Karpas-422 (cell line): ENCODE measurements at regions not wholly inside any gene's neighbourhood (a gene's known extent, or its start where the extent isn't known, plus 50 kb on each side); places are given as distances from the start of the nearest gene placed in this dataset.

Experiments
- DNase-seq: peaks from one replicate; pipeline ENCODE4 v3.0.0-alpha.2; 2015
- H2AFZ ChIP-seq: fragments of 200-600 bp; sonication (generic); 2 replicates; pipeline ENCODE4 v1.6.1; 2014; ENCODE audit warnings: antibody characterized with exemption, low read length, mixed read lengths
- H3K27ac ChIP-seq: fragments of 200-600 bp; sonication (generic); 2 replicates; pipeline ENCODE4 v1.5.1; 2014; ENCODE audit warnings: mild to moderate bottlenecking, low read length, moderate library complexity
- H3K27me3 ChIP-seq: fragments of 200-600 bp; sonication (generic); 2 replicates; pipeline ENCODE4 v1.6.1; 2014; ENCODE audit warnings: low read length, mixed read lengths
- H3K36me3 ChIP-seq: fragments of 200-600 bp; sonication (generic); 2 replicates; pipeline ENCODE4 v1.6.1; 2014; ENCODE audit warnings: low read length, mixed read lengths; ENCODE audit not compliant: insufficient read depth
- H3K4me1 ChIP-seq: fragments of 200-600 bp; sonication (generic); 2 replicates; pipeline ENCODE4 v1.6.1; 2014; ENCODE audit warnings: mild to moderate bottlenecking, low read length, mixed read lengths
- H3K4me2 ChIP-seq: fragments of 200-600 bp; sonication (generic); 2 replicates; pipeline ENCODE4 v1.6.1; 2014; ENCODE audit warnings: low read length, low read depth, mild to moderate bottlenecking; ENCODE audit not compliant: poor library complexity, severe bottlenecking
- H3K4me3 ChIP-seq: fragments of 200-600 bp; sonication (generic); 2 replicates; pipeline ENCODE4 v1.5.1; 2014; ENCODE audit warnings: mild to moderate bottlenecking, antibody characterized with exemption, low read length, mixed read lengths
- H3K79me2 ChIP-seq: fragments of 200-600 bp; sonication (generic); 2 replicates; pipeline ENCODE4 v1.6.1; 2014; ENCODE audit warnings: mild to moderate bottlenecking, low read length, mixed read lengths
- H3K9ac ChIP-seq: fragments of 200-600 bp; sonication (generic); 2 replicates; pipeline ENCODE4 v1.6.0; 2014; ENCODE audit warnings: low read length
- H3K9me2 ChIP-seq: fragments of 200-600 bp; sonication (generic), shearing (Covaris generic); replicated peaks from 2 replicates; pipeline ENCODE4 v1.6.0; 2014; ENCODE audit warnings: mild to moderate bottlenecking, low read length, moderate library complexity; ENCODE audit not compliant: insufficient read depth
- H3K9me3 ChIP-seq: fragments of 300-700, 200-600 bp; sonication (generic); 2 replicates; pipeline ENCODE4 v1.6.1; 2014; ENCODE audit warnings: low read length, mixed read lengths
- H4K20me1 ChIP-seq: fragments of 200-600 bp; sonication (generic); 2 replicates; pipeline ENCODE4 v1.6.1; 2014; ENCODE audit warnings: mild to moderate bottlenecking, antibody characterized with exemption, low read length, low read depth; ENCODE audit not compliant: insufficient read depth

DNA sequence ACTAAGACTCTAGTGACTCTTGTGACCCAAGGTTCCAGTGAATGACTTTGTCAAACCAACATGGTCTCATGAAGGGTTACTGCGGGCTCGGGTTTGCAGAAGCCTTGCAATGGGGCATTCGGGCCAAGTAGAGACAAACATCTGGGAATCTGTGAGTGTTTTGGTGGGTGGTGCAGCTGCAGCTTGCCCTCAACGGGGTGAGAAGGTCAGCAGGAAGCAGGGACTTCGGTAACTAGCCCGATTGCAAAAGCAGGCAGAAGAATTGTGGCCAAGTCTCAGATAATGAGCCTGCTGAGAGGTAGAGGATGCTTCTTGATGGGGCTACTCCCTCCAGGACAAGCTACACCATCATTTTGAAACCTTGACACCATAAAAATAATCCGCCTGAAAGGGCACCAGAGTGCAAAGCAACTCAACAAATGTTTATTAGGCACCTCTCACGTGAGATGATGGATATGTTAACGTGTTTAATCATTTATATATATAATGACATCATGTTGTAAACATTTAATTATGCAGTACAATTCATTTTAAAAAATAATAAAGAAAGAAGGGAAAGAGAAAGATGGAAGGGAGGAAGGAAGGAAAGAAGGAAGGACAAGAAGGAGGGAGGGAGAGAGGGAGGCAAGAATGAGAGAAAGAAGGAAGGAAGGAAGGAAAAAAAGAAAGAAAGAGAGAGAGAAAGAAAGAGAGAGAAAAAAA, 263.9 kb upstream of the IGF1R start:
- Histone ChIP-seq H3K9ac (no peak overlapping the region), H3K4me3 (no peak overlapping the region), H3K9me2 (no peaks in the 10 kb centered on the region), H3K9me3 (no peaks in the 10 kb centered on the region; the same call in 1 of the 2 replicates), H3K27ac (no peak overlapping the region), H3K36me3 (no peaks in the 10 kb centered on the region), H2AFZ (no peak overlapping the region), H3K27me3 (no peaks in the 10 kb centered on the region), H3K4me2 (no peak overlapping the region), H3K4me1 (no peaks in the 10 kb centered on the region), H4K20me1 (no peaks in the 10 kb centered on the region), H3K79me2 (no peaks in the 10 kb centered on the region)
- no peak for DNase-seq

DNA sequence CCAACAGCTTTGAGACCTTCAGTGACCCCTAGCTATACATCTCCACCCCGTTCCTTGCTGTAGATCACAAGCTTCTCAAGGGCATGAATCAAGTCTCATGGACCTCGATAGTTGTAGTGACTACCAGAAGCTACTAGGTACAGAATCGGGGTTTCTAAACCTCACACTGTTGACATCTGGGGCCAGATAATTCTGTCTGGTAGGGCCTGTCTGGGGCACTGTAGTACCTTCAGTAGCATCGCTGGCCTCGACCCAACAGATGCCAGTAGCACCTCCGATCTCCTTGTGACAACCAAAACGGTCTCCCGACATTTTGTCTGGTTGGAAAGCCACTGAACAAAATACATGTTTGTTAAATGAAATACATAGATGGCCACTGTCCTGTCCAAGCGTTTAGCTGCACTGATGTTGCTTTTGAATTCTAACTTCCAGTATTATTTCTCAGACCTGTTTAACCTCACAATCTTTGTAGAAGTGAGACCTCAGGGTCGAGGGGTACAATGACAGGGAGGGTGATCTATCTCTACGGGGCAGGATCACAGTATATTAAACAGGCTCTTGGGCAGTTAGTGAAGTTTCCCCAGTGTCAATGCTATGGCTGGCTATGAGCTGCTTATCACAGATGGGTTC, 262.5 kb upstream of the IGF1R start:
- no peaks in the 10 kb centered on the region for H3K27me3 ChIP-seq
- H2AFZ ChIP-seq, result no peak overlapping the region
- H3K4me3 ChIP-seq, result no peak overlapping the region
- no peaks in the 10 kb centered on the region for H3K36me3 ChIP-seq
- H3K4me1 ChIP-seq, result no peaks in the 10 kb centered on the region
- no peak for DNase-seq
- no peak overlapping the region for H3K4me2 ChIP-seq
- H3K9me3 ChIP-seq, result no peaks in the 10 kb centered on the region
- H3K27ac ChIP-seq, result no peak overlapping the region
- H3K9me2 ChIP-seq, result no peaks in the 10 kb centered on the region
- no peak overlapping the region for H3K9ac ChIP-seq
- no peaks in the 10 kb centered on the region for H4K20me1 ChIP-seq
- no peaks in the 10 kb centered on the region for H3K79me2 ChIP-seq

DNA sequence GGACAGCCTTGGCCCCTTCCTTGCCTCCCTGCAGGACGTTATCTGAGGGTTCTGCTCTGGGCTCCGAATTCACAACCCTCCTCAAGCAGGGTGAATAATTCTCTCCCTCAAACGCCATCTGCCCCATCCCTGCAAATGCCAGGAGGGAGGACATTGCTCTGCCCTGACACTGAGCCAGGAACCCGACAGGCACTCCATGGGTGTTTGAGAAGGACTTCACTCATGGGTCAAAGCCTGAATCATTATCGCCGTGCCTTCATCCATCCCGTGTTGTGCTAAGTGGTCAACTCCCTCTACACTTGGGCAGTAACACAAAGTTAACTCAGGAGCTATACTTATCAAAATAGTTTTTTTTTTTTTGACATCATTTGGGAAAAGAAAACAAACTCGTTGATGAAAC, 261.8 kb upstream of the IGF1R start:
- H3K27ac ChIP-seq, result no peak overlapping the region

DNA sequence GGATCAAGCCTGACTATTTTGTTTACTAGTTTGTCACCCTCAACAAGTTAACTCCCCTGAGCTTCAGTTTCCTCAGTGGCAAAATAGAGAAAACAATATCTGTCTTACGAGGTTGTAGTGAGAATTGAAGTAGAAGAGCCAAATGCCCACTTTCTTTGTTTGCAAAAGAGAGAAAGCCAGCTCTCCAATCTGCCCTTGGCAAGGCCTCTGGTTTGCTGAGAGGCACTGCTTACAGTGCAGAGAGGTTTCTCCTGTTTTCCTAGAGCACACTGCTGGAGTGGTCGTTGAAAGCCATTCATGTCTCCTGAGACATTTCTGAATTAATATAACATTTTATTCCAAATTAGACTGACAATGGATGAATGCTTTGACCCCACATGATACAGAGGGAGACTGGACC, 260.5 kb upstream of the IGF1R start:
- Histone ChIP-seq H3K79me2 (no peaks in the 10 kb centered on the region), H3K9me2 (no peaks in the 10 kb centered on the region), H3K4me2 (no peak overlapping the region), H3K4me1 (no peaks in the 10 kb centered on the region), H3K27me3 (no peaks in the 10 kb centered on the region), H2AFZ (no peak overlapping the region), H3K36me3 (no peaks in the 10 kb centered on the region), H3K27ac (no peak overlapping the region), H3K9me3 (no peaks in the 10 kb centered on the region), H4K20me1 (no peaks in the 10 kb centered on the region), H3K9ac (no peak overlapping the region), H3K4me3 (no peak overlapping the region)
- DNase-seq, result no peak

More for the DNA sequence above, 261.8 kb upstream of the IGF1R start:
- H3K9me3 ChIP-seq, result no peaks in the 10 kb centered on the region
- no peaks in the 10 kb centered on the region for H3K79me2 ChIP-seq
- H3K9ac ChIP-seq, result no peak overlapping the region
- no peaks in the 10 kb centered on the region for H3K4me1 ChIP-seq
- H3K4me3 ChIP-seq, result no peak overlapping the region
- H4K20me1 ChIP-seq, result no peaks in the 10 kb centered on the region
- H3K9me2 ChIP-seq, result no peaks in the 10 kb centered on the region
- no peaks in the 10 kb centered on the region for H3K36me3 ChIP-seq
- no peak overlapping the region for H2AFZ ChIP-seq
- no peak overlapping the region for H3K4me2 ChIP-seq
- DNase-seq, result no peak
- no peaks in the 10 kb centered on the region for H3K27me3 ChIP-seq

DNA sequence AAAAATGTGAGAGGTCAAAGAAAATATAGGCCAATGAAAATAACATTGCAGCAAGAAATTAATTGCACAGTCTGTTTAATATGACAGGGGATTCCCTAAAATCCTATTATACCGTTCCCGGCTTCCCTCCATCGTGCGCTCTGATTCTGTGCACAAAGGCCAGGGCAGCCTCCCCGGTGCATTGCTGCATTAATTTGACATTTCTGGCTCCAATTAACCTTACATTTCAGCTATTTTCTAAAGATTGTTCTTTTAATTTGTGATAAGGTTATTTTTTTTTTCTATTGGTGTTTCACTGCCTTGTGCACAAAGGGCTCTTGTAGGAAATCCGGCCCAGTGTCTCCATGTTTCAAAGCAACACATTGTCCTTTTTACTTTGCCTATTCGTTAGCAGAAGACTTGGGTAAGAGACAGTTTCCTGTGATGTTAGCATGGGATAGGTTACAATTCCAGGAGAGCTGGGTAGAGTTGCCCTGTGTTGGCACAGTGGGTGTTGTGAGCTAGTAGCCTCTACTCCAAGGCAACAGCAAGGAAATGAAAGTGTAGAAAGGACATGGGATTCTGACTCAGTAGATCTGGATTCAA, 257.3 kb upstream of the IGF1R start:
- Histone ChIP-seq H3K9ac (no peak overlapping the region), H3K9me3 (no peaks in the 10 kb centered on the region), H3K9me2 (no peaks in the 10 kb centered on the region), H3K79me2 (no peaks in the 10 kb centered on the region), H2AFZ (no peak overlapping the region), H3K4me1 (no peaks in the 10 kb centered on the region), H3K36me3 (no peaks in the 10 kb centered on the region), H3K4me3 (no peak overlapping the region), H3K27ac (no peak overlapping the region), H3K27me3 (no peaks in the 10 kb centered on the region), H3K4me2 (no peak overlapping the region), H4K20me1 (no peaks in the 10 kb centered on the region)
- DNase-seq, result no peak

DNA sequence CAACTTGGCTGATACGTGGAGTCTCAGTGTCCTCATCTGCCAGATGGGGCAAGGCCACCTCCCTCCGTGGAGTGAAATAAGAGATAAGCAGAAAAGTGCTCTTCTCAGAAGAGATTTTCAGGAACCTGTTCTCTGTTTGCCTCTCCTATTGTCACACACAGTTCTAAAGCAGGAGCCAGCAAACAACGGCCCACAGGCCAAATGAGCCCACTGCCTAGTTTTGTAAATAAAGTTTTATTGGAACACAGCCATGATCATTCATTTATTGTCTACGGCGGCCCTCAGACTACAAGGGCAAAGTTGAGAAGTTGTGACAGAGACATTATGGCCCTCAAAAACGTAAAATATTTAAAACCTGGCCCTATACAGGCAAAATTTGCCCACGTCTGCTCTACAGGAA, 256.8 kb upstream of the IGF1R start:
- Histone ChIP-seq H3K79me2 (no peaks in the 10 kb centered on the region), H3K4me1 (no peaks in the 10 kb centered on the region), H3K9ac (no peak overlapping the region), H2AFZ (no peak overlapping the region), H3K9me3 (no peaks in the 10 kb centered on the region), H3K4me2 (no peak overlapping the region), H3K9me2 (no peaks in the 10 kb centered on the region), H3K36me3 (no peaks in the 10 kb centered on the region), H3K27ac (no peak overlapping the region), H3K4me3 (no peak overlapping the region), H4K20me1 (no peaks in the 10 kb centered on the region), H3K27me3 (no peaks in the 10 kb centered on the region)
- no peak for DNase-seq

DNA sequence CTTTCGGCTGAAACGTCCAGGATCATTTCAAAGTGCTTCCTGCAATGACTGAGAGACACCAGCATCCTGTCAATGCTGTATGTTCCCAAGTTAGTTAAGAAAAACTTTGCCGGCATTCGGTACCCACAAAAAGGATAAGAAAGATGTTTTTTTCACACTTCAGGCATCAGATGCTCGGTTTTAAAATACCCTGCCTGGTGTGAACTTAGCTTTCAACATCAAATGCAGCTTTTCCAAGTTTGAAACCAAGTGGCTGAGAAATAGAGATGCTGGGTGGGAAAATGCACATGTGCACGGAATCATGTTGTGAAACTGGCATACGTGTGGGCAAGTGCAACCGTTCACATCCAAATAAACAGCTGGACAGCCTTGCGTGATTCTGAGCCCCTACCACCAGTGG, 254.9 kb upstream of the IGF1R start:
- H3K27ac ChIP-seq, result no peak overlapping the region
- H3K79me2 ChIP-seq, result no peaks in the 10 kb centered on the region
- H3K4me1 ChIP-seq, result no peaks in the 10 kb centered on the region

DNA sequence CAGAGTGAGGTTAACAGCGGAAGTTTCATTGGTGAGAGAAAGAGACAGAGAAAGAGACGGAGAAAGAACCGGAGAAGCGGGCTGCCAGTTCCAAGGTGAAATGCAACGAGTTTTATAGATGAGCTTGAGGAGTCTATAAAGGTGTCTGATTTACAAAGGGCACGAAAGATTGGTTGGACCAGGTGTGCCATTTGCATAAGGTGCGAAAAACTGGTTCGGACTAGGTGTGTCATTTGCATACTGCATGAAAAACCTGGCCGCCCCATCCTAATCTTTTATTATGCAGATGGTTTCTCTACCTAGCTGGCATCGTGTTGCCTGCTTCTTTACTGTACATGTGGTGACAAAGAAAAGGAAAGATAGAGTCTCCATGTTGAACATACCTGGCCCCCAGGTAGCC, 253.8 kb upstream of the IGF1R start:
- Histone ChIP-seq H3K4me3 (no peak overlapping the region), H3K4me1 (no peaks in the 10 kb centered on the region), H4K20me1 (no peaks in the 10 kb centered on the region), H3K9ac (no peak overlapping the region), H3K36me3 (no peaks in the 10 kb centered on the region), H3K79me2 (no peaks in the 10 kb centered on the region), H2AFZ (no peak overlapping the region), H3K27ac (no peak overlapping the region), H3K27me3 (no peaks in the 10 kb centered on the region), H3K4me2 (no peak overlapping the region), H3K9me2 (no peaks in the 10 kb centered on the region), H3K9me3 (no peaks in the 10 kb centered on the region)
- no peak for DNase-seq

More for the DNA sequence above, 254.9 kb upstream of the IGF1R start:
- Histone ChIP-seq H4K20me1 (no peaks in the 10 kb centered on the region), H2AFZ (no peak overlapping the region), H3K27me3 (no peaks in the 10 kb centered on the region), H3K9me3 (no peaks in the 10 kb centered on the region), H3K9me2 (no peaks in the 10 kb centered on the region), H3K36me3 (no peaks in the 10 kb centered on the region), H3K4me3 (no peak overlapping the region), H3K4me2 (no peak overlapping the region), H3K9ac (no peak overlapping the region)
- no peak for DNase-seq
